ELR (cell line): ENCODE measurements at regions not wholly inside any gene's neighbourhood (a gene's known extent, or its start where the extent isn't known, plus 50 kb on each side); places are given as distances from the start of the nearest gene placed in this dataset.

Experiments used
- DNase-seq: peaks from one replicate; pipeline ENCODE4 v3.0.0-alpha.2; 2015; ENCODE audit warnings: low read depth

- no peak for DNase-seq
Observed at GRCh38 chr18:8536922-8537321, 72.3 kb upstream of the RAB12 start.

GRCh38 chr18:8537400-8537799, 71.8 kb upstream of the RAB12 start:
- no peak for DNase-seq

GRCh38 chr18:8538935-8539334, 70.3 kb upstream of the RAB12 start:
- no peak for DNase-seq

GRCh38 chr18:8546677-8547076, 62.6 kb upstream of the RAB12 start:
- DNase-seq: no peak

- peak; percentile 58 for DNase-seq
Observed at GRCh38 chr18:8548186-8548585, 61.1 kb upstream of the RAB12 start.

- DNase-seq: no peak
Observed at GRCh38 chr18:8549254-8549757, 59.9 kb upstream of the RAB12 start.

GRCh38 chr18:8552151-8552550, 57.1 kb upstream of the RAB12 start:
- DNase-seq: no peak

GRCh38 chr18:8554354-8554753, 54.9 kb upstream of the RAB12 start:
- no peak for DNase-seq

GRCh38 chr18:8556424-8556823, 52.8 kb upstream of the RAB12 start:
- no peak for DNase-seq
